Bronchial epithelial cell (primary cell): ENCODE measurements at regions not wholly inside any gene's neighbourhood (a gene's known extent, or its start where the extent isn't known, plus 50 kb on each side); places are given as distances from the start of the nearest gene placed in this dataset.
"Not testable (repeated sequence)": the region's sequence is repeated elsewhere in the genome, so short reads cannot be mapped to it uniquely, and the experiment has no call there.

Experiments used
- DNase-seq: peaks from one replicate; pipeline ENCODE4 v3.0.0-alpha.2; 2010; ENCODE audit warnings: low read depth
- FAIRE-seq: peaks from 2 replicates; lab custom pipeline; 2011; peaks lifted over from hg19 to GRCh38; lab: Jason Lieb, UNC
- H3K27me3 ChIP-seq: 2 replicates; pipeline ENCODE4 v1.5.1; 2011; ENCODE audit warnings: low read length; ENCODE audit not compliant: control insufficient read depth, insufficient read depth
- H3K36me3 ChIP-seq: 2 replicates; pipeline ENCODE4 v1.5.1; 2011; ENCODE audit warnings: low read length; ENCODE audit not compliant: control insufficient read depth, insufficient read depth
- H3K4me3 ChIP-seq: 2 replicates; pipeline ENCODE4 v1.5.1; 2011; ENCODE audit warnings: mild to moderate bottlenecking, low read depth, low read length, control low read depth

GRCh38 chr7:57060506-57060905 lies 71.7 kb downstream of the ZNF479 start:
- H3K4me3 ChIP-seq, H3K36me3 ChIP-seq, H3K27me3 ChIP-seq, FAIRE-seq, DNase-seq: not testable (repeated sequence)

- not testable (repeated sequence) for FAIRE-seq, DNase-seq
Measured at GRCh38 chr7:57016341-57016740, 115.9 kb downstream of the ZNF479 start.

GRCh38 chr7:57013707-57014106 lies 118.5 kb downstream of the ZNF479 start:
- not testable (repeated sequence) for H3K36me3 ChIP-seq, DNase-seq, FAIRE-seq, H3K4me3 ChIP-seq, H3K27me3 ChIP-seq

More at GRCh38 chr7:57016341-57016740, 115.9 kb downstream of the ZNF479 start:
- H3K36me3 ChIP-seq, H3K27me3 ChIP-seq, H3K4me3 ChIP-seq: not testable (repeated sequence)

- not testable (repeated sequence) for H3K27me3 ChIP-seq, H3K36me3 ChIP-seq, FAIRE-seq, H3K4me3 ChIP-seq, DNase-seq
Measured at GRCh38 chr7:57012907-57013306, 119.3 kb downstream of the ZNF479 start.

- H3K4me3 ChIP-seq, H3K36me3 ChIP-seq, H3K27me3 ChIP-seq, FAIRE-seq, DNase-seq: not testable (repeated sequence)
Measured at GRCh38 chr7:57009230-57009629, 123.0 kb downstream of the ZNF479 start.

- not testable (repeated sequence) for H3K27me3 ChIP-seq, H3K36me3 ChIP-seq, DNase-seq, H3K4me3 ChIP-seq
- peak; percentile 97 for FAIRE-seq
Measured at GRCh38 chr7:57005974-57006373, 126.3 kb downstream of the ZNF479 start.

GRCh38 chr7:57003821-57004220 lies 128.4 kb downstream of the ZNF479 start:
- DNase-seq, H3K4me3 ChIP-seq, H3K36me3 ChIP-seq, FAIRE-seq, H3K27me3 ChIP-seq: not testable (repeated sequence)

GRCh38 chr7:57001926-57002325 lies 130.3 kb downstream of the ZNF479 start:
- H3K27me3 ChIP-seq, H3K4me3 ChIP-seq, DNase-seq, FAIRE-seq, H3K36me3 ChIP-seq: not testable (repeated sequence)

- not testable (repeated sequence) for FAIRE-seq, H3K4me3 ChIP-seq, DNase-seq, H3K36me3 ChIP-seq, H3K27me3 ChIP-seq
Measured at GRCh38 chr7:56993779-56994178, 138.5 kb downstream of the ZNF479 start.

GRCh38 chr7:56957737-56958408 lies 174.4 kb downstream of the ZNF479 start:
- H3K27me3 ChIP-seq, FAIRE-seq, H3K4me3 ChIP-seq, DNase-seq, H3K36me3 ChIP-seq: not testable (repeated sequence)

GRCh38 chr7:56957086-56957485 lies 175.2 kb downstream of the ZNF479 start:
- H3K36me3 ChIP-seq, H3K27me3 ChIP-seq, DNase-seq, H3K4me3 ChIP-seq: not testable (repeated sequence)
- peak; percentile 93 for FAIRE-seq

GRCh38 chr7:56948390-56949379 lies 183.6 kb downstream of the ZNF479 start:
- H3K27me3 ChIP-seq, FAIRE-seq, DNase-seq, H3K36me3 ChIP-seq, H3K4me3 ChIP-seq: not testable (repeated sequence)

GRCh38 chr7:56940050-56940449 lies 192.2 kb downstream of the ZNF479 start:
- H3K4me3 ChIP-seq, DNase-seq, H3K27me3 ChIP-seq, H3K36me3 ChIP-seq: not testable (repeated sequence)
- peak; percentile 18 for FAIRE-seq

- not testable (repeated sequence) for H3K4me3 ChIP-seq, H3K27me3 ChIP-seq, FAIRE-seq, H3K36me3 ChIP-seq, DNase-seq
Measured at GRCh38 chr7:56923892-56924291, 208.3 kb downstream of the ZNF479 start.
